ENCODE measurements at regions not wholly inside any gene's neighbourhood (a gene's known extent, or its start where the extent isn't known, plus 50 kb on each side); places are given as distances from the start of the nearest gene placed in this dataset.
"Not testable (repeated sequence)": the region's sequence is repeated elsewhere in the genome, so short reads cannot be mapped to it uniquely, and the experiment has no call there.

DNA sequence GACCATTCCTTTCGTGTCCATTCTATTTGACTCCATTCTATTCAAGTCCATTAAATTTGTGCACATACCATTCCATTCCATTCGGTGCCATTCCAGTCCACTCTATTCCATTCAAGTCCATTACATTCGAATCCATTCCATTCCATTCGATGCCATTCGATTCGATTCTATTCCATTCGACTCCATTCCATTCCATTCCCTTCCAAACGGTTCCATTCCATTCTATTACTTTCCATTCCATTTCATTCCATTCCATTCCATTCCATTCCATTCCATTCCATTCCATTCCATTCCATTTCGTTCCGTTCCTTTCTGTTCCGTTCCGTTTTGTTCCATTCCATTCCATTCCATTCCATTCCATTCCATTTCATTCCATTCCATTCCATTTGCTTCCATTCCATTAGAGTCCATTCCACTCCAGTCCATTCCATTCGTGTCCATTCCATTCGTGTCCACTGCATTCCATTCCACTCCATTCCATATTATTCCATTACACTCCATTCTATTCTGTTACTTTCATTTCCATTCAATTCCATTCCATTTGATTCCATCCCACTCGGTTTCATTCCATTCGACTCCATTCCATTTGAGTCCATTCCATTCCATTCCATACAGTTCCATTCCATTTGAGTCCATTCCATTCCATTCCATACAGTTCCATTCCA is 2595.3 kb upstream of the TPTE start:
- not testable (repeated sequence) for TF ChIP-seq ZNF212 (CRISPR knock-in tag; IDR thresholded peaks at IDR 0.05); TARDBP (IDR thresholded peaks at IDR 0.05); POLR2A (conservative IDR thresholded peaks at IDR 0.05); EZH2 (IDR thresholded peaks at IDR 0.05; ENCODE audit: borderline replicate concordance, low read depth, low read length); NR3C1 (CRISPR knock-in tag; IDR thresholded peaks at IDR 0.05); SMARCA4 (IDR thresholded peaks at IDR 0.05)
- TF ChIP-seq, protein P1, sequence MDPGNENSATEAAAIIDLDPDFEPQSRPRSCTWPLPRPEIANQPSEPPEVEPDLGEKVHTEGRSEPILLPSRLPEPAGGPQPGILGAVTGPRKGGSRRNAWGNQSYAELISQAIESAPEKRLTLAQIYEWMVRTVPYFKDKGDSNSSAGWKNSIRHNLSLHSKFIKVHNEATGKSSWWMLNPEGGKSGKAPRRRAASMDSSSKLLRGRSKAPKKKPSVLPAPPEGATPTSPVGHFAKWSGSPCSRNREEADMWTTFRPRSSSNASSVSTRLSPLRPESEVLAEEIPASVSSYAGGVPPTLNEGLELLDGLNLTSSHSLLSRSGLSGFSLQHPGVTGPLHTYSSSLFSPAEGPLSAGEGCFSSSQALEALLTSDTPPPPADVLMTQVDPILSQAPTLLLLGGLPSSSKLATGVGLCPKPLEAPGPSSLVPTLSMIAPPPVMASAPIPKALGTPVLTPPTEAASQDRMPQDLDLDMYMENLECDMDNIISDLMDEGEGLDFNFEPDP (CRISPR knock-in tag; IDR thresholded peaks at IDR 0.05): not testable (repeated sequence)
- TF ChIP-seq, protein P2, sequence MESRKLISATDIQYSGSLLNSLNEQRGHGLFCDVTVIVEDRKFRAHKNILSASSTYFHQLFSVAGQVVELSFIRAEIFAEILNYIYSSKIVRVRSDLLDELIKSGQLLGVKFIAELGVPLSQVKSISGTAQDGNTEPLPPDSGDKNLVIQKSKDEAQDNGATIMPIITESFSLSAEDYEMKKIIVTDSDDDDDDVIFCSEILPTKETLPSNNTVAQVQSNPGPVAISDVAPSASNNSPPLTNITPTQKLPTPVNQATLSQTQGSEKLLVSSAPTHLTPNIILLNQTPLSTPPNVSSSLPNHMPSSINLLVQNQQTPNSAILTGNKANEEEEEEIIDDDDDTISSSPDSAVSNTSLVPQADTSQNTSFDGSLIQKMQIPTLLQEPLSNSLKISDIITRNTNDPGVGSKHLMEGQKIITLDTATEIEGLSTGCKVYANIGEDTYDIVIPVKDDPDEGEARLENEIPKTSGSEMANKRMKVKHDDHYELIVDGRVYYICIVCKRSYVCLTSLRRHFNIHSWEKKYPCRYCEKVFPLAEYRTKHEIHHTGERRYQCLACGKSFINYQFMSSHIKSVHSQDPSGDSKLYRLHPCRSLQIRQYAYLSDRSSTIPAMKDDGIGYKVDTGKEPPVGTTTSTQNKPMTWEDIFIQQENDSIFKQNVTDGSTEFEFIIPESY (CRISPR knock-in tag; IDR thresholded peaks at IDR 0.05): not testable (repeated sequence)
